Mammary epithelial cell (primary cell): ENCODE measurements at regions not wholly inside any gene's neighbourhood (a gene's known extent, or its start where the extent isn't known, plus 50 kb on each side); places are given as distances from the start of the nearest gene placed in this dataset.

Source experiments
- EZH2 ChIP-seq: IDR thresholded peaks from 2 replicates; pipeline ENCODE4 v1.6.1; 2012; ENCODE audit warnings: low read length, inconsistent platforms, borderline replicate concordance
- TF ChIP-seq, protein P1 (sequence below), 2 donors: IDR thresholded peaks in 1 of 2; conservative IDR thresholded peaks in 1 of 2; 2 replicates each; pipeline ENCODE4 v1.5.1; 2011 to 2012; ENCODE audit warnings: inconsistent platforms in 2 of 2, low read length in 2 of 2, mild to moderate bottlenecking in 2 of 2, control low read depth in 1 of 2, low read depth in 1 of 2; ENCODE audit not compliant: insufficient read depth in 1 of 2; ENCODE audit errors: extremely low read depth in 1 of 2

DNA sequence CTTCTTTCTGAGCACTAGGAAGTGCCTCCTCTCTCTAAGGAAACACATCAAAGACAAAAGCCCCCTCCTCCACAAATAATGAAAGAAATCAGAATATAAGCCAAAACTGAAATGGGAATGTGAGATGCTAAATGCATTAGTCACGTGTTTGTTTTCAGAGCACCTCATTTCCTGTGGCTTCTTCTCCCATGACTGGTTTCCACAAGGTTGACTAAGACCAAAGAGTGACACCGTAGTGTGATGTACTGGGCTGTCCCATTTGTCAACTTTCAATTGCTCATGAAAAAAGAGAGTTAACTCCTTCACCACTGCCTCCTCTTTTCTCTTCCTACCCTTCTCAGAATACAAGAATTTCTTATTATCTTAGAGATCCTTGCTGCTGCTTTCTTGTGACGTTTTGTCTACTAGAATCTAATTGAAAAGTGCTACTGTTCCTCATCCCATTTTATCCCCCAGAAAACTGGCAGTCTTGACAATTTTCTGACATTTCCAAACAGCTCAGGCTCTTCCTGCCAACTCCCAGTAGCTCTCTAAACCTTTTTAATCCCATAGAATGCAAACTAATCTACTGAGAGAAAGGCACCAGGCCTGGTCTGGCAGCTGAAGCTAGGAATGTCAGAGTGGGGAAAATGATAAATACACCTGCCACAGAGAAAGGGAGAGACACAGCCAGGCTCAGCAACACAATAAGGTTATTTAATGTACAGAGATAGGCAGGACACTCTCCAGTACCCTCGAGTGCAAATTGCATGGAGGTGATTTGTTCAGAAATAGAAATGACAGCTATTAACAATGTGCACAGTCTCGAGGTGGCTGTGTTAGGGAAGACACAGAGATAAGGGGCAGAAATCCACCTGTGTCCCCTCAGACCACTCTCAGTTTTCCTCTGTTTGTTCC, 671.7 kb upstream of the NRSN1 start:
- TF ChIP-seq, protein P1, sequence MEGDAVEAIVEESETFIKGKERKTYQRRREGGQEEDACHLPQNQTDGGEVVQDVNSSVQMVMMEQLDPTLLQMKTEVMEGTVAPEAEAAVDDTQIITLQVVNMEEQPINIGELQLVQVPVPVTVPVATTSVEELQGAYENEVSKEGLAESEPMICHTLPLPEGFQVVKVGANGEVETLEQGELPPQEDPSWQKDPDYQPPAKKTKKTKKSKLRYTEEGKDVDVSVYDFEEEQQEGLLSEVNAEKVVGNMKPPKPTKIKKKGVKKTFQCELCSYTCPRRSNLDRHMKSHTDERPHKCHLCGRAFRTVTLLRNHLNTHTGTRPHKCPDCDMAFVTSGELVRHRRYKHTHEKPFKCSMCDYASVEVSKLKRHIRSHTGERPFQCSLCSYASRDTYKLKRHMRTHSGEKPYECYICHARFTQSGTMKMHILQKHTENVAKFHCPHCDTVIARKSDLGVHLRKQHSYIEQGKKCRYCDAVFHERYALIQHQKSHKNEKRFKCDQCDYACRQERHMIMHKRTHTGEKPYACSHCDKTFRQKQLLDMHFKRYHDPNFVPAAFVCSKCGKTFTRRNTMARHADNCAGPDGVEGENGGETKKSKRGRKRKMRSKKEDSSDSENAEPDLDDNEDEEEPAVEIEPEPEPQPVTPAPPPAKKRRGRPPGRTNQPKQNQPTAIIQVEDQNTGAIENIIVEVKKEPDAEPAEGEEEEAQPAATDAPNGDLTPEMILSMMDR (conservative IDR thresholded peaks at IDR 0.05 in 1 of 2, IDR thresholded peaks at IDR 0.05 in 1 of 2; ENCODE audit: extremely low read depth in 1 of 2, insufficient read depth in 1 of 2, low read depth in 1 of 2, low read length in 2 of 2), result no peak
- TF ChIP-seq EZH2, result no peak
